Erythroblast (primary cell): ENCODE measurements at regions not wholly inside any gene's neighbourhood (a gene's known extent, or its start where the extent isn't known, plus 50 kb on each side); places are given as distances from the start of the nearest gene placed in this dataset.

Experiments used
- GATA1 ChIP-seq: IDR thresholded peaks from 2 replicates; pipeline ENCODE4 v1.6.1; 2011; ENCODE audit warnings: low read depth, mild to moderate bottlenecking, control low read depth, low read length, moderate library complexity
- POLR2A ChIP-seq: IDR thresholded peaks from 2 replicates; pipeline ENCODE4 v1.6.1; 2011; ENCODE audit warnings: mild to moderate bottlenecking, low read length

GRCh38 chr7:8325067-8325466, 63.1 kb upstream of the ICA1 start:
- TF ChIP-seq POLR2A (no peak), GATA1 (no peak)
